ENCODE measurements at regions not wholly inside any gene's neighbourhood (a gene's known extent, or its start where the extent isn't known, plus 50 kb on each side); places are given as distances from the start of the nearest gene placed in this dataset.
A peak's percentile ranks its signal among the peaks of the same experiment; 100 is the strongest.

- no peak overlapping the region for H3K4me3 ChIP-seq
- H3K79me2 ChIP-seq (ENCODE audit: insufficient read depth): no peaks in the 10 kb centered on the region
- no peak for DNase-seq
- no peak overlapping the region for H3K27ac ChIP-seq
- no peaks in the 10 kb centered on the region for H3K27me3 ChIP-seq (replicated peaks; ENCODE audit: insufficient read depth)
- H3K9ac ChIP-seq: no peak overlapping the region
- no peaks in the 10 kb centered on the region for H3K9me3 ChIP-seq (ENCODE audit: low read depth)
- no peak overlapping the region for H2AFZ ChIP-seq
- no peaks in the 10 kb centered on the region; the same call in 1 of the 2 replicates for H3K9me2 ChIP-seq (ENCODE audit: insufficient read depth)
- H3F3A ChIP-seq (ENCODE audit: insufficient read depth): no peaks in the 10 kb centered on the region
- no peaks in the 10 kb centered on the region for H3K4me1 ChIP-seq (ENCODE audit: insufficient read depth)
- H3K4me2 ChIP-seq (ENCODE audit: unreplicated experiment): no peak overlapping the region
- in situ Hi-C loops (cut with MboI): no loop called here
- no peaks in the 10 kb centered on the region for H3K36me3 ChIP-seq (ENCODE audit: low read depth)
- no peaks in the 10 kb centered on the region for H4K20me1 ChIP-seq (ENCODE audit: insufficient read depth)
- WGBS, 2 experiments (ENCODE audit: low coverage in 1 of 2, low lambda C conversion rate in 2 of 2, missing lambda C conversion rate in 2 of 2): 49 to 57% methylated on average over 9 of the region's 9 CpGs
- TF ChIP-seq EZH2 (IDR thresholded peaks at IDR 0.05; ENCODE audit: insufficient read depth, poor library complexity, severe bottlenecking): no peak
- no peak for TF ChIP-seq EZH2phosphoT487 (IDR thresholded peaks at IDR 0.05; ENCODE audit: insufficient read depth, low read depth)
Observed at GRCh38 chr12:30106204-30106965, 322.6 kb upstream of the TMTC1 start.

GRCh38 chr12:30105505-30105904 is 321.8 kb upstream of the TMTC1 start:
- WGBS, 2 experiments (ENCODE audit: low coverage in 1 of 2, low lambda C conversion rate in 2 of 2, missing lambda C conversion rate in 2 of 2): 26 to 32% methylated on average over 2 of the region's 2 CpGs
- Histone ChIP-seq H3K9me2 (ENCODE audit: insufficient read depth) (no peaks in the 10 kb centered on the region; the same call in 1 of the 2 replicates), H3K27me3 (replicated peaks; ENCODE audit: insufficient read depth) (no peaks in the 10 kb centered on the region), H3K4me2 (ENCODE audit: unreplicated experiment) (no peak overlapping the region), H4K20me1 (ENCODE audit: insufficient read depth) (no peaks in the 10 kb centered on the region), H3K36me3 (ENCODE audit: low read depth) (no peaks in the 10 kb centered on the region), H3F3A (ENCODE audit: insufficient read depth) (no peaks in the 10 kb centered on the region), H3K27ac (no peak overlapping the region), H3K4me1 (ENCODE audit: insufficient read depth) (no peaks in the 10 kb centered on the region), H3K79me2 (ENCODE audit: insufficient read depth) (no peaks in the 10 kb centered on the region), H3K9me3 (ENCODE audit: low read depth) (no peaks in the 10 kb centered on the region), H2AFZ (no peak overlapping the region), H3K9ac (no peak overlapping the region), H3K4me3 (no peak overlapping the region)
- no peak for DNase-seq
- in situ Hi-C loops (cut with MboI): no loop called here
- no peak for TF ChIP-seq EZH2 (IDR thresholded peaks at IDR 0.05; ENCODE audit: insufficient read depth, poor library complexity, severe bottlenecking)
- TF ChIP-seq EZH2phosphoT487 (IDR thresholded peaks at IDR 0.05; ENCODE audit: insufficient read depth, low read depth): no peak

GRCh38 chr12:30104971-30105370 is 321.2 kb upstream of the TMTC1 start:
- DNase-seq: no peak
- Histone ChIP-seq H3K4me3 (no peak overlapping the region), H3K4me1 (ENCODE audit: insufficient read depth) (no peaks in the 10 kb centered on the region), H3F3A (ENCODE audit: insufficient read depth) (no peaks in the 10 kb centered on the region), H3K79me2 (ENCODE audit: insufficient read depth) (no peaks in the 10 kb centered on the region), H2AFZ (no peak overlapping the region), H3K9me3 (ENCODE audit: low read depth) (no peaks in the 10 kb centered on the region), H3K27me3 (replicated peaks; ENCODE audit: insufficient read depth) (no peaks in the 10 kb centered on the region), H3K27ac (no peak overlapping the region), H3K4me2 (ENCODE audit: unreplicated experiment) (no peak overlapping the region), H4K20me1 (ENCODE audit: insufficient read depth) (no peaks in the 10 kb centered on the region), H3K9ac (no peak overlapping the region), H3K36me3 (ENCODE audit: low read depth) (no peaks in the 10 kb centered on the region), H3K9me2 (ENCODE audit: insufficient read depth) (no peaks in the 10 kb centered on the region; the same call in 1 of the 2 replicates)
- WGBS, 2 experiments (ENCODE audit: low coverage in 1 of 2, low lambda C conversion rate in 2 of 2, missing lambda C conversion rate in 2 of 2): 32 to 35% methylated on average over 2 of the region's 2 CpGs
- in situ Hi-C loops (cut with MboI): no loop called here
- TF ChIP-seq EZH2phosphoT487 (IDR thresholded peaks at IDR 0.05; ENCODE audit: insufficient read depth, low read depth) (no peak), EZH2 (IDR thresholded peaks at IDR 0.05; ENCODE audit: insufficient read depth, poor library complexity, severe bottlenecking) (no peak)

- 0 out of 2 replicates have a peak, but pooled peaks cover 4% of the 10 kb centered on the region for H3K27me3 ChIP-seq (replicated peaks; ENCODE audit: insufficient read depth)
- no peaks in the 10 kb centered on the region for H3F3A ChIP-seq (ENCODE audit: insufficient read depth)
- H3K4me2 ChIP-seq (ENCODE audit: unreplicated experiment): no peak overlapping the region
- in situ Hi-C loops (cut with MboI): no loop called here
- TF ChIP-seq EZH2phosphoT487 (IDR thresholded peaks at IDR 0.05; ENCODE audit: insufficient read depth, low read depth) (no peak), EZH2 (IDR thresholded peaks at IDR 0.05; ENCODE audit: insufficient read depth, poor library complexity, severe bottlenecking) (no peak)
- H3K4me3 ChIP-seq: no peak overlapping the region
- no peaks in the 10 kb centered on the region; the same call in 1 of the 2 replicates for H3K9me2 ChIP-seq (ENCODE audit: insufficient read depth)
- no peak overlapping the region for H3K9ac ChIP-seq
- no peaks in the 10 kb centered on the region for H3K4me1 ChIP-seq (ENCODE audit: insufficient read depth)
- WGBS, 2 experiments (ENCODE audit: low coverage in 1 of 2, low lambda C conversion rate in 2 of 2, missing lambda C conversion rate in 2 of 2): 45 to 57% methylated on average over 1 of the region's 1 CpG
- peak; percentile 4 for DNase-seq
- no peak overlapping the region for H3K27ac ChIP-seq
- no peak overlapping the region for H2AFZ ChIP-seq
- H3K36me3 ChIP-seq (ENCODE audit: low read depth): no peaks in the 10 kb centered on the region
- no peaks in the 10 kb centered on the region for H3K79me2 ChIP-seq (ENCODE audit: insufficient read depth)
- H4K20me1 ChIP-seq (ENCODE audit: insufficient read depth): no peaks in the 10 kb centered on the region
- no peaks in the 10 kb centered on the region for H3K9me3 ChIP-seq (ENCODE audit: low read depth)
Observed at GRCh38 chr12:30100741-30101140, 317.0 kb upstream of the TMTC1 start.
